Stimulated activated naive B cell treated with anti-CD40 and anti-IgM and Interleukin-4, amounts not matched to agents 10 μg/mL and 1 μg/mL and 100 μg/mL, for 72 hours (primary cell): ENCODE measurements at regions not wholly inside any gene's neighbourhood (a gene's known extent, or its start where the extent isn't known, plus 50 kb on each side); places are given as distances from the start of the nearest gene placed in this dataset.

Source experiments
- ATAC-seq, 2 donors: fragments of 150-1000 bp; cut with Tn5 transposase; replicated peaks; 2 replicates each; pipeline ENCODE4 v1.10.0; 2021; ENCODE audit warnings: moderate library complexity in 1 of 2
- DNase-seq: peaks from one replicate; pipeline ENCODE4 v3.0.0; 2021
- H3K27ac Mint-ChIP-seq: one replicate; pipeline ENCODE4 v1.8.0; 2022; ENCODE audit warnings: mild to moderate bottlenecking, mixed read lengths
- H3K27me3 Mint-ChIP-seq, 2 donors: one replicate each; pipeline ENCODE4 v1.8.0; 2022; ENCODE audit warnings: mixed read lengths in 2 of 2
- H3K36me3 Mint-ChIP-seq, 2 donors: one replicate each; pipeline ENCODE4 v1.8.0; 2022; ENCODE audit warnings: mixed read lengths in 2 of 2, mild to moderate bottlenecking in 1 of 2
- H3K4me1 Mint-ChIP-seq, 2 donors: one replicate each; pipeline ENCODE4 v1.8.0; 2022; ENCODE audit warnings: mixed read lengths in 2 of 2, mild to moderate bottlenecking in 1 of 2
- H3K4me3 Mint-ChIP-seq, 2 donors: one replicate each; pipeline ENCODE4 v1.8.0; 2022; ENCODE audit warnings: mild to moderate bottlenecking in 2 of 2, mixed read lengths in 2 of 2, moderate library complexity in 1 of 2
- H3K9me3 Mint-ChIP-seq, 2 donors: one replicate each; pipeline ENCODE4 v1.8.0; 2022; ENCODE audit warnings: mixed read lengths in 2 of 2, mild to moderate bottlenecking in 1 of 2

- Mint-ChIP-seq H3K36me3 (peaks cover 0 to 4% of the 10 kb centered on the region in 2 donors), H3K9me3 (peaks cover 0 to 3% of the 10 kb centered on the region in 2 donors), H3K27ac (no peak overlapping the region), H3K4me1 (peaks cover 6 to 19% of the 10 kb centered on the region in 2 donors), H3K4me3 (no peak overlapping the region), H3K27me3 (peaks cover 5 to 7% of the 10 kb centered on the region in 2 donors)
- DNase-seq (no peak), ATAC-seq (no peak)
These were observed 172.1 kb upstream of the SMAD3 start for GRCh38 chr15:66893294-66893693.

GRCh38 chr15:66894363-66894762, 171.0 kb upstream of the SMAD3 start:
- ATAC-seq, result no peak
- no peak for DNase-seq
- no peak overlapping the region for H3K27ac Mint-ChIP-seq
- peaks cover 5 to 7% of the 10 kb centered on the region in 2 donors for H3K27me3 Mint-ChIP-seq
- H3K36me3 Mint-ChIP-seq, result peaks cover 0 to 4% of the 10 kb centered on the region in 2 donors
- peaks cover 0 to 3% of the 10 kb centered on the region in 2 donors for H3K9me3 Mint-ChIP-seq
- H3K4me3 Mint-ChIP-seq, result no peak overlapping the region
- H3K4me1 Mint-ChIP-seq, result peaks cover 6 to 19% of the 10 kb centered on the region in 2 donors

GRCh38 chr15:66894986-66895780, 170.2 kb upstream of the SMAD3 start:
- Mint-ChIP-seq H3K36me3 (peaks cover 0 to 2% of the 10 kb centered on the region in 2 donors), H3K27me3 (peaks cover 5 to 7% of the 10 kb centered on the region in 2 donors), H3K4me3 (no peak overlapping the region), H3K27ac (no peak overlapping the region), H3K9me3 (peaks cover 0 to 1% of the 10 kb centered on the region in 2 donors), H3K4me1 (peaks cover 6 to 19% of the 10 kb centered on the region in 2 donors)
- DNase-seq (no peak), ATAC-seq (no peak)

GRCh38 chr15:66895794-66896453, 169.5 kb upstream of the SMAD3 start:
- Mint-ChIP-seq H3K36me3 (peaks cover 0 to 2% of the 10 kb centered on the region in 2 donors), H3K4me3 (no peak overlapping the region), H3K4me1 (peaks cover 8 to 21% of the 10 kb centered on the region in 2 donors), H3K27ac (no peak overlapping the region), H3K27me3 (peaks cover 5 to 7% of the 10 kb centered on the region in 2 donors), H3K9me3 (peaks cover 0 to 1% of the 10 kb centered on the region in 2 donors)
- ATAC-seq (no peak), DNase-seq (no peak)

GRCh38 chr15:66896611-66897010, 168.8 kb upstream of the SMAD3 start:
- H3K27me3 Mint-ChIP-seq, result peaks cover 2 to 5% of the 10 kb centered on the region in 2 donors
- DNase-seq, result no peak
- no peak for ATAC-seq
- H3K4me1 Mint-ChIP-seq, result peaks cover 11 to 26% of the 10 kb centered on the region in 2 donors
- H3K36me3 Mint-ChIP-seq, result peaks cover 0 to under 1% of the 10 kb centered on the region in 2 donors
- no peak overlapping the region for H3K27ac Mint-ChIP-seq
- H3K4me3 Mint-ChIP-seq, result no peak overlapping the region
- peaks cover 0 to under 1% of the 10 kb centered on the region in 2 donors for H3K9me3 Mint-ChIP-seq

- Mint-ChIP-seq H3K27ac (no peak overlapping the region), H3K4me3 (no peak overlapping the region), H3K36me3 (no peaks in the 10 kb centered on the region), H3K27me3 (peaks cover 0 to 5% of the 10 kb centered on the region in 2 donors), H3K9me3 (no peaks in the 10 kb centered on the region), H3K4me1 (peaks cover 11 to 26% of the 10 kb centered on the region in 2 donors)
- DNase-seq (no peak), ATAC-seq (no peak)
These were observed 168.0 kb upstream of the SMAD3 start for GRCh38 chr15:66897416-66897815.

GRCh38 chr15:66897971-66898370, 167.4 kb upstream of the SMAD3 start:
- no peaks in the 10 kb centered on the region for H3K36me3 Mint-ChIP-seq
- DNase-seq, result no peak
- peaks cover 0 to 2% of the 10 kb centered on the region in 2 donors for H3K9me3 Mint-ChIP-seq
- peaks cover 0 to 5% of the 10 kb centered on the region in 2 donors for H3K27me3 Mint-ChIP-seq
- H3K4me1 Mint-ChIP-seq, result peaks cover 11 to 26% of the 10 kb centered on the region in 2 donors
- ATAC-seq, result no peak
- H3K4me3 Mint-ChIP-seq, result no peak overlapping the region
- no peak overlapping the region for H3K27ac Mint-ChIP-seq

- peaks cover 13 to 29% of the 10 kb centered on the region in 2 donors for H3K4me1 Mint-ChIP-seq
- peaks cover 0 to 5% of the 10 kb centered on the region in 2 donors for H3K27me3 Mint-ChIP-seq
- ATAC-seq (no peak), DNase-seq (no peak)
- no peaks in the 10 kb centered on the region for H3K36me3 Mint-ChIP-seq
- H3K27ac Mint-ChIP-seq, result no peak overlapping the region
- no peak overlapping the region for H3K4me3 Mint-ChIP-seq
- peaks cover 0 to 3% of the 10 kb centered on the region in 2 donors for H3K9me3 Mint-ChIP-seq
These were observed 166.6 kb upstream of the SMAD3 start for GRCh38 chr15:66898656-66899386.

GRCh38 chr15:66899555-66900350, 165.6 kb upstream of the SMAD3 start:
- Mint-ChIP-seq H3K27ac (no peak overlapping the region), H3K27me3 (no peaks in the 10 kb centered on the region), H3K36me3 (no peaks in the 10 kb centered on the region), H3K9me3 (peaks cover 0 to 3% of the 10 kb centered on the region in 2 donors), H3K4me3 (no peak overlapping the region), H3K4me1 (peaks cover 14 to 32% of the 10 kb centered on the region in 2 donors)
- DNase-seq (no peak), ATAC-seq (no peak)

GRCh38 chr15:66900586-66901310, 164.7 kb upstream of the SMAD3 start:
- no peaks in the 10 kb centered on the region for H3K36me3 Mint-ChIP-seq
- ATAC-seq (no peak), DNase-seq (no peak)
- peaks cover 0 to 3% of the 10 kb centered on the region in 2 donors for H3K9me3 Mint-ChIP-seq
- peaks cover 14 to 32% of the 10 kb centered on the region in 2 donors for H3K4me1 Mint-ChIP-seq
- H3K4me3 Mint-ChIP-seq, result no peak overlapping the region
- no peaks in the 10 kb centered on the region for H3K27me3 Mint-ChIP-seq
- H3K27ac Mint-ChIP-seq, result no peak overlapping the region

GRCh38 chr15:66901336-66902100, 163.9 kb upstream of the SMAD3 start:
- Mint-ChIP-seq H3K4me3 (no peak overlapping the region), H3K36me3 (no peaks in the 10 kb centered on the region), H3K9me3 (peaks cover 0 to 3% of the 10 kb centered on the region in 2 donors), H3K27me3 (no peaks in the 10 kb centered on the region), H3K4me1 (peaks cover 14 to 25% of the 10 kb centered on the region in 2 donors), H3K27ac (no peak overlapping the region)
- DNase-seq (no peak), ATAC-seq (no peak)

GRCh38 chr15:66905185-66905584, 160.2 kb upstream of the SMAD3 start:
- H3K4me1 Mint-ChIP-seq, result peaks cover 27 to 36% of the 10 kb centered on the region in 2 donors
- DNase-seq, result no peak
- H3K9me3 Mint-ChIP-seq, result peaks cover 0 to 3% of the 10 kb centered on the region in 2 donors
- no peak for ATAC-seq
- H3K27ac Mint-ChIP-seq, result no peak overlapping the region
- H3K4me3 Mint-ChIP-seq, result no peak overlapping the region
- no peaks in the 10 kb centered on the region for H3K27me3 Mint-ChIP-seq
- H3K36me3 Mint-ChIP-seq, result no peaks in the 10 kb centered on the region
